ENCODE measurements at regions not wholly inside any gene's neighbourhood (a gene's known extent, or its start where the extent isn't known, plus 50 kb on each side); places are given as distances from the start of the nearest gene placed in this dataset.
"Not testable (repeated sequence)": the region's sequence is repeated elsewhere in the genome, so short reads cannot be mapped to it uniquely, and the experiment has no call there.

- Mint-ChIP-seq H3K4me1 (ENCODE audit: low read depth) (no peaks in the 10 kb centered on the region), H3K4me3 (ENCODE audit: unreplicated experiment) (no peak overlapping the region), H3K36me3 (ENCODE audit: low read depth) (no peaks in the 10 kb centered on the region), H3K9me3 (ENCODE audit: low read depth) (no peaks in the 10 kb centered on the region), H3K27me3 (ENCODE audit: low read depth) (peaks cover 2% of the 10 kb centered on the region), H3K27ac (ENCODE audit: unreplicated experiment) (no peak overlapping the region)
- TF ChIP-seq CTCF (IDR thresholded peaks at IDR 0.05), result no peak
- DNase-seq (ENCODE audit: low spot score), result no peak
Measured at GRCh38 chr3:95810462-95810861, 1003.9 kb upstream of the EPHA6 start.

GRCh38 chr3:95813244-95813643 lies 1001.1 kb upstream of the EPHA6 start:
- no peak for TF ChIP-seq CTCF (IDR thresholded peaks at IDR 0.05)
- DNase-seq (ENCODE audit: low spot score), result no peak
- Mint-ChIP-seq H3K27ac (ENCODE audit: unreplicated experiment) (no peak overlapping the region), H3K4me3 (ENCODE audit: unreplicated experiment) (no peak overlapping the region), H3K36me3 (ENCODE audit: low read depth) (no peaks in the 10 kb centered on the region), H3K27me3 (ENCODE audit: low read depth) (peaks cover 5% of the 10 kb centered on the region), H3K9me3 (ENCODE audit: low read depth) (no peaks in the 10 kb centered on the region), H3K4me1 (ENCODE audit: low read depth) (no peaks in the 10 kb centered on the region)

GRCh38 chr3:95815828-95816227 lies 998.6 kb upstream of the EPHA6 start:
- no peak overlapping the region for H3K27ac Mint-ChIP-seq (ENCODE audit: unreplicated experiment)
- no peaks in the 10 kb centered on the region for H3K36me3 Mint-ChIP-seq (ENCODE audit: low read depth)
- TF ChIP-seq CTCF (IDR thresholded peaks at IDR 0.05), result no peak
- no peaks in the 10 kb centered on the region for H3K9me3 Mint-ChIP-seq (ENCODE audit: low read depth)
- peaks cover 5% of the 10 kb centered on the region for H3K27me3 Mint-ChIP-seq (ENCODE audit: low read depth)
- DNase-seq (ENCODE audit: low spot score), result no peak
- H3K4me1 Mint-ChIP-seq (ENCODE audit: low read depth), result no peaks in the 10 kb centered on the region
- H3K4me3 Mint-ChIP-seq (ENCODE audit: unreplicated experiment), result no peak overlapping the region

- H3K4me3 Mint-ChIP-seq (ENCODE audit: unreplicated experiment), result no peak overlapping the region
- no peak for DNase-seq (ENCODE audit: low spot score)
- no peaks in the 10 kb centered on the region for H3K9me3 Mint-ChIP-seq (ENCODE audit: low read depth)
- no peak for TF ChIP-seq CTCF (IDR thresholded peaks at IDR 0.05)
- H3K4me1 Mint-ChIP-seq (ENCODE audit: low read depth), result no peaks in the 10 kb centered on the region
- no peak overlapping the region for H3K27ac Mint-ChIP-seq (ENCODE audit: unreplicated experiment)
- no peaks in the 10 kb centered on the region for H3K36me3 Mint-ChIP-seq (ENCODE audit: low read depth)
- no peaks in the 10 kb centered on the region for H3K27me3 Mint-ChIP-seq (ENCODE audit: low read depth)
Measured at GRCh38 chr3:95826419-95826818, 988.0 kb upstream of the EPHA6 start.

- Mint-ChIP-seq H3K9me3 (ENCODE audit: low read depth) (peaks cover 8% of the 10 kb centered on the region), H3K27ac (ENCODE audit: unreplicated experiment) (no peak overlapping the region), H3K4me3 (ENCODE audit: unreplicated experiment) (no peak overlapping the region), H3K4me1 (ENCODE audit: low read depth) (no peaks in the 10 kb centered on the region), H3K36me3 (ENCODE audit: low read depth) (no peaks in the 10 kb centered on the region), H3K27me3 (ENCODE audit: low read depth) (peaks cover 2% of the 10 kb centered on the region)
- no peak for DNase-seq (ENCODE audit: low spot score)
- no peak for TF ChIP-seq CTCF (IDR thresholded peaks at IDR 0.05)
Measured at GRCh38 chr3:95832146-95832545, 982.2 kb upstream of the EPHA6 start.

GRCh38 chr3:95860628-95861027 lies 953.8 kb upstream of the EPHA6 start:
- DNase-seq (ENCODE audit: low spot score); H3K4me1 Mint-ChIP-seq (ENCODE audit: low read depth); H3K27me3 Mint-ChIP-seq (ENCODE audit: low read depth); H3K27ac Mint-ChIP-seq (ENCODE audit: unreplicated experiment); H3K4me3 Mint-ChIP-seq (ENCODE audit: unreplicated experiment); H3K36me3 Mint-ChIP-seq (ENCODE audit: low read depth): not testable (repeated sequence)
- peaks cover 24% of the 10 kb centered on the region for H3K9me3 Mint-ChIP-seq (ENCODE audit: low read depth)

Measured in chondrocyte (in vitro differentiated cells).